IMR-90 (cell line): ENCODE measurements at regions not wholly inside any gene's neighbourhood (a gene's known extent, or its start where the extent isn't known, plus 50 kb on each side); places are given as distances from the start of the nearest gene placed in this dataset.

ENCODE experiments used
- ATAC-seq: fragments of 200-7000 bp; cut with Tn5 transposase; 2 replicates; pipeline ENCODE4 v1.9.1; 2020; ENCODE audit warnings: low read depth, mild to moderate bottlenecking, moderate library complexity
- BruUV-seq: library from RNA; stranded (reverse); fragments of 400-500 nt; replicated peaks from 2 replicates; lab custom pipeline; 2021; lab: Mats Ljungman, UMichigan
- CTCF ChIA-PET: fragments of 300-600 bp; formaldehyde crosslinking; extraction: SDS; loops from one replicate; lab custom pipeline; 2021; ENCODE audit warnings: antibody characterized with exemption; lab: Yijun Ruan, JAX
- POLR2A ChIA-PET: fragments of 300-600 bp; sonication (Branson Sonifier 250); formaldehyde crosslinking; loops from one replicate; lab custom pipeline; 2022; ENCODE audit warnings: antibody characterized with exemption; ENCODE audit not compliant: unreplicated experiment; lab: Charles Lee
- DNase-seq: peaks from one replicate; pipeline ENCODE4 v3.0.0; 2013
- H2AFZ ChIP-seq: replicated peaks from 2 replicates; pipeline ENCODE3; 2013; ENCODE audit warnings: low read length, mild to moderate bottlenecking; ENCODE audit not compliant: poor library complexity
- H2AK5ac ChIP-seq: 2 replicates; pipeline ENCODE4 v1.6.1; 2013; ENCODE audit warnings: low read depth, low read length, inconsistent platforms
- H2AK9ac ChIP-seq: replicated peaks from 2 replicates; pipeline ENCODE3; 2013; ENCODE audit warnings: mild to moderate bottlenecking, low read depth, low read length, moderate library complexity; ENCODE audit not compliant: poor library complexity
- H2BK120ac ChIP-seq: 2 replicates; pipeline ENCODE4 v1.6.1; 2013; ENCODE audit warnings: low read depth, low read length, inconsistent platforms
- H2BK15ac ChIP-seq: 3 replicates; pipeline ENCODE4 v1.6.1; 2013; ENCODE audit warnings: low read depth, low read length, inconsistent platforms
- H2BK20ac ChIP-seq: 2 replicates; pipeline ENCODE4 v1.6.1; 2013; ENCODE audit warnings: low read depth, mild to moderate bottlenecking, inconsistent platforms, low read length, moderate library complexity
- H2BK5ac ChIP-seq: 2 replicates; pipeline ENCODE4 v1.6.1; 2013; ENCODE audit warnings: mild to moderate bottlenecking, low read depth, low read length, inconsistent platforms; ENCODE audit not compliant: poor library complexity, severe bottlenecking
- H3K14ac ChIP-seq: replicated peaks from 2 replicates; pipeline ENCODE4 v1.6.1; 2013; ENCODE audit warnings: low read depth, low read length, inconsistent platforms
- H3K18ac ChIP-seq: 2 replicates; pipeline ENCODE4 v1.6.1; 2013; ENCODE audit warnings: low read depth, low read length, control low read depth
- H3K23ac ChIP-seq: 2 replicates; pipeline ENCODE4 v1.6.1; 2013; ENCODE audit warnings: low read depth, low read length, inconsistent platforms
- H3K27ac ChIP-seq: 2 replicates; pipeline ENCODE4 v1.5.1; 2013; ENCODE audit warnings: mild to moderate bottlenecking, control low read depth, low read length; ENCODE audit not compliant: insufficient read depth
- H3K27me3 ChIP-seq: 2 replicates; pipeline ENCODE4 v1.6.1; 2013; ENCODE audit warnings: low read length; ENCODE audit not compliant: control insufficient read depth, insufficient read depth
- H3K36me3 ChIP-seq: 2 replicates; pipeline ENCODE4 v1.6.1; 2013; ENCODE audit warnings: low read length, mixed read lengths; ENCODE audit not compliant: control insufficient read depth, insufficient read depth
- H3K4ac ChIP-seq: 2 replicates; pipeline ENCODE4 v1.6.1; 2013; ENCODE audit warnings: low read depth, low read length, inconsistent platforms
- H3K4me1 ChIP-seq: 2 replicates; pipeline ENCODE4 v1.6.1; 2013; ENCODE audit warnings: low read length, mixed read lengths; ENCODE audit not compliant: control insufficient read depth, insufficient read depth
- H3K4me2 ChIP-seq: 2 replicates; pipeline ENCODE4 v1.6.1; 2013; ENCODE audit warnings: low read depth, mild to moderate bottlenecking, control low read depth, low read length, moderate library complexity
- H3K4me3 ChIP-seq: 2 replicates; pipeline ENCODE4 v1.5.1; 2013; ENCODE audit warnings: low read depth, mild to moderate bottlenecking, control low read depth, low read length, moderate library complexity; ENCODE audit not compliant: insufficient read depth
- H3K56ac ChIP-seq: 2 replicates; pipeline ENCODE4 v1.6.1; 2013; ENCODE audit warnings: low read length, inconsistent platforms; ENCODE audit not compliant: insufficient read depth; ENCODE audit errors: extremely low read depth
- H3K79me1 ChIP-seq, 2 experiments: 2 replicates each; pipeline ENCODE4 v1.6.1; 2013; ENCODE audit warnings: low read length in 2 of 2, inconsistent platforms in 1 of 2, low read depth in 1 of 2
- H3K9ac ChIP-seq: 2 replicates; pipeline ENCODE4 v1.6.1; 2013; ENCODE audit warnings: low read depth, low read length, control low read depth
- H3K9me1 ChIP-seq: 2 replicates; pipeline ENCODE4 v1.6.1; 2013; ENCODE audit warnings: low read length, inconsistent platforms; ENCODE audit not compliant: insufficient read depth
- H3K9me3 ChIP-seq: 2 replicates; pipeline ENCODE4 v1.6.1; 2013; ENCODE audit warnings: low read length; ENCODE audit not compliant: control insufficient read depth, insufficient read depth
- H4K20me1 ChIP-seq: 2 replicates; pipeline ENCODE4 v1.6.1; 2013; ENCODE audit warnings: low read length, inconsistent platforms; ENCODE audit not compliant: insufficient read depth
- H4K5ac ChIP-seq: 2 replicates; pipeline ENCODE4 v1.6.1; 2013; ENCODE audit warnings: mild to moderate bottlenecking, low read depth, low read length, control low read depth
- H4K8ac ChIP-seq, 2 experiments: 2 replicates each; pipeline ENCODE4 v1.6.1; 2013; ENCODE audit warnings: low read depth in 2 of 2, low read length in 2 of 2, control low read depth in 1 of 2, inconsistent platforms in 1 of 2
- H4K91ac ChIP-seq: 2 replicates; pipeline ENCODE4 v1.6.1; 2013; ENCODE audit warnings: low read depth, low read length, inconsistent platforms; ENCODE audit not compliant: insufficient read depth
- BHLHE40 ChIP-seq: fragments of 150-350 bp; IDR thresholded peaks from 2 replicates; pipeline ENCODE4 v1.6.1; 2016; ENCODE audit warnings: mild to moderate bottlenecking, low read depth, low read length
- CHD1 ChIP-seq: IDR thresholded peaks from 2 replicates; pipeline ENCODE4 v1.6.1; 2012; ENCODE audit warnings: low read depth, low read length, improper control_type of control experiment
- MAZ ChIP-seq: IDR thresholded peaks from 2 replicates; pipeline ENCODE4 v1.6.1; 2012; ENCODE audit warnings: low read depth, mild to moderate bottlenecking, low read length, improper control_type of control experiment, moderate library complexity, borderline replicate concordance
- MXI1 ChIP-seq: IDR thresholded peaks from 2 replicates; pipeline ENCODE4 v1.6.1; 2012; ENCODE audit warnings: low read depth, mild to moderate bottlenecking, low read length, moderate library complexity, borderline replicate concordance
- POLR2A ChIP-seq: IDR thresholded peaks from 2 replicates; pipeline ENCODE4 v1.6.1; 2012; ENCODE audit warnings: mild to moderate bottlenecking, low read depth, low read length
- RAD21 ChIP-seq: IDR thresholded peaks from 2 replicates; pipeline ENCODE4 v1.6.1; 2012; ENCODE audit warnings: low read length, improper control_type of control experiment
- RCOR1 ChIP-seq: IDR thresholded peaks from 2 replicates; pipeline ENCODE4 v1.6.1; 2012; ENCODE audit warnings: mild to moderate bottlenecking, low read length, improper control_type of control experiment; ENCODE audit not compliant: insufficient replicate concordance
- SMC3 ChIP-seq: fragments of 150-350 bp; IDR thresholded peaks from 2 replicates; pipeline ENCODE4 v1.6.1; 2016; ENCODE audit warnings: low read depth, mild to moderate bottlenecking, antibody characterized with exemption, low read length, moderate library complexity
- dilution Hi-C: fragments of 300-500 bp; cut with HindIII; formaldehyde crosslinking; loops from one replicate; pipeline ENCODE4 v1.14.3; 2018; ENCODE audit warnings: low sequenced_read_pairs; ENCODE audit not compliant: unreplicated experiment
- in situ Hi-C: fragments of 300-500 bp; cut with MboI; formaldehyde crosslinking; loops from 3 replicates; pipeline ENCODE4 v1.14.3; 2019; ENCODE audit warnings: low sequenced_read_pairs, inconsistent platforms, mixed read lengths
- intact Hi-C: fragments of 100-400 bp; cut with micrococcal nuclease; formaldehyde crosslinking; loops from 2 replicates; pipeline ENCODE4 v1.10.0; 2022
- TF ChIP-seq, protein P1 (sequence below): fragments of 150-350 bp; IDR thresholded peaks from 2 replicates; pipeline ENCODE4 v1.6.1; 2017; ENCODE audit warnings: mild to moderate bottlenecking, antibody characterized with exemption, low read length, low read depth
- TF ChIP-seq, protein P2 (sequence below): fragments of 150-350 bp; IDR thresholded peaks from 2 replicates; pipeline ENCODE4 v1.6.1; 2016; ENCODE audit warnings: low read depth, mild to moderate bottlenecking, low read length, moderate library complexity, borderline replicate concordance
- TF ChIP-seq, protein P3 (sequence below): conservative IDR thresholded peaks from 2 replicates; pipeline ENCODE4 v1.5.1; 2012; ENCODE audit warnings: mild to moderate bottlenecking, low read depth, low read length, improper control_type of control experiment

DNA sequence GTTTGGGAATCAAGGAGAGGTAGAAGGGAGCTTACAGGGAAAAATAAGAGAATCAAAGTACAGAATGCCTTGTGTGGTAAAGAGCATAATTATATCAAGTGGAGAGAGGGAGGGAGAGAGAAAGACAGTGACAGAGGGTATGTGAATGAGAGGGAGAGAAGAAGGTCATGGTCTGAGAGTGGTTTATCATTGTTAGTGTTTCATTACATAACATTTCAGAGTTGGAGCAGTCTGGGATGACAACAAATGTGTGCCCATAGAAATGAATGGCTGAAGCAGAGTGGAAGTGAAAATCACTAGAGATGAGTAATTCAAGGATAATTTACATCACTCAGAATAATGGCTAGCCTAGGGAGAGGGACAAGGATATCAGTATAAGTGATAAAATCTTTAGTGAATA, 799.2 kb downstream of the TLE1 start:
- Histone ChIP-seq H3K9ac (no peak overlapping the region), H4K20me1 (no peaks in the 10 kb centered on the region), H3K4me2 (no peak overlapping the region), H3K9me3 (no peaks in the 10 kb centered on the region), H2AK9ac (no peak overlapping the region), H4K91ac (no peak overlapping the region), H2BK5ac (no peak overlapping the region), H3K9me1 (no peaks in the 10 kb centered on the region), H3K23ac (no peak overlapping the region), H2BK15ac (no peak overlapping the region), H3K36me3 (no peaks in the 10 kb centered on the region), H3K4me1 (no peaks in the 10 kb centered on the region), H3K27me3 (no peaks in the 10 kb centered on the region), H3K56ac (no peak overlapping the region), H3K18ac (no peak overlapping the region), H2AK5ac (no peak overlapping the region), H2BK20ac (no peak overlapping the region), H2BK120ac (no peak overlapping the region), H4K5ac (no peak overlapping the region), H4K8ac (no peak overlapping the region), H3K4me3 (no peak overlapping the region), H3K79me1 (no peaks in the 10 kb centered on the region), H3K14ac (no peak overlapping the region), H3K27ac (no peak overlapping the region), H3K4ac (no peak overlapping the region), H2AFZ (no peak overlapping the region)
- dilution Hi-C loops (no loop called here), intact Hi-C loops (no loop called here), in situ Hi-C loops (no loop called here)
- ChIA-PET CTCF (no interaction called here), POLR2A (no interaction called here)
- no TSS peak for BruUV-seq
- no peak for TF ChIP-seq RCOR1
- no peak for TF ChIP-seq CHD1
- TF ChIP-seq, protein P1, sequence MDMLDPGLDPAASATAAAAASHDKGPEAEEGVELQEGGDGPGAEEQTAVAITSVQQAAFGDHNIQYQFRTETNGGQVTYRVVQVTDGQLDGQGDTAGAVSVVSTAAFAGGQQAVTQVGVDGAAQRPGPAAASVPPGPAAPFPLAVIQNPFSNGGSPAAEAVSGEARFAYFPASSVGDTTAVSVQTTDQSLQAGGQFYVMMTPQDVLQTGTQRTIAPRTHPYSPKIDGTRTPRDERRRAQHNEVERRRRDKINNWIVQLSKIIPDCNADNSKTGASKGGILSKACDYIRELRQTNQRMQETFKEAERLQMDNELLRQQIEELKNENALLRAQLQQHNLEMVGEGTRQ = no peak
- TF ChIP-seq POLR2A = no peak
- TF ChIP-seq RAD21 = no peak
- TF ChIP-seq, protein P2, sequence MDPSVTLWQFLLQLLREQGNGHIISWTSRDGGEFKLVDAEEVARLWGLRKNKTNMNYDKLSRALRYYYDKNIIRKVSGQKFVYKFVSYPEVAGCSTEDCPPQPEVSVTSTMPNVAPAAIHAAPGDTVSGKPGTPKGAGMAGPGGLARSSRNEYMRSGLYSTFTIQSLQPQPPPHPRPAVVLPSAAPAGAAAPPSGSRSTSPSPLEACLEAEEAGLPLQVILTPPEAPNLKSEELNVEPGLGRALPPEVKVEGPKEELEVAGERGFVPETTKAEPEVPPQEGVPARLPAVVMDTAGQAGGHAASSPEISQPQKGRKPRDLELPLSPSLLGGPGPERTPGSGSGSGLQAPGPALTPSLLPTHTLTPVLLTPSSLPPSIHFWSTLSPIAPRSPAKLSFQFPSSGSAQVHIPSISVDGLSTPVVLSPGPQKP = no peak
- no peak for TF ChIP-seq MXI1
- no peak for TF ChIP-seq SMC3
- TF ChIP-seq, protein P3, sequence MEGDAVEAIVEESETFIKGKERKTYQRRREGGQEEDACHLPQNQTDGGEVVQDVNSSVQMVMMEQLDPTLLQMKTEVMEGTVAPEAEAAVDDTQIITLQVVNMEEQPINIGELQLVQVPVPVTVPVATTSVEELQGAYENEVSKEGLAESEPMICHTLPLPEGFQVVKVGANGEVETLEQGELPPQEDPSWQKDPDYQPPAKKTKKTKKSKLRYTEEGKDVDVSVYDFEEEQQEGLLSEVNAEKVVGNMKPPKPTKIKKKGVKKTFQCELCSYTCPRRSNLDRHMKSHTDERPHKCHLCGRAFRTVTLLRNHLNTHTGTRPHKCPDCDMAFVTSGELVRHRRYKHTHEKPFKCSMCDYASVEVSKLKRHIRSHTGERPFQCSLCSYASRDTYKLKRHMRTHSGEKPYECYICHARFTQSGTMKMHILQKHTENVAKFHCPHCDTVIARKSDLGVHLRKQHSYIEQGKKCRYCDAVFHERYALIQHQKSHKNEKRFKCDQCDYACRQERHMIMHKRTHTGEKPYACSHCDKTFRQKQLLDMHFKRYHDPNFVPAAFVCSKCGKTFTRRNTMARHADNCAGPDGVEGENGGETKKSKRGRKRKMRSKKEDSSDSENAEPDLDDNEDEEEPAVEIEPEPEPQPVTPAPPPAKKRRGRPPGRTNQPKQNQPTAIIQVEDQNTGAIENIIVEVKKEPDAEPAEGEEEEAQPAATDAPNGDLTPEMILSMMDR = no peak
- TF ChIP-seq BHLHE40 = no peak
- no peak for TF ChIP-seq MAZ
- peak; percentile 49 for ATAC-seq
- DNase-seq = no peak
